Left ventricle myocardium superior (tissue), 1 donor: ENCODE measurements at regions not wholly inside any gene's neighbourhood (a gene's known extent, or its start where the extent isn't known, plus 50 kb on each side); places are given as distances from the start of the nearest gene placed in this dataset.
"Not testable (repeated sequence)": the region's sequence is repeated elsewhere in the genome, so short reads cannot be mapped to it uniquely, and the experiment has no call there.

Experiments
- ATAC-seq: fragments of 200-7000 bp; cut with Tn5 transposase; one replicate; pipeline ENCODE4 v1.9.1; 2020; ENCODE audit warnings: mild to moderate bottlenecking, moderate library complexity
- DNase-seq: peaks from one replicate; pipeline ENCODE4 v3.0.0-alpha.2; 2020
- intact Hi-C: fragments of 100-400 bp; cut with micrococcal nuclease; formaldehyde crosslinking; loops from one replicate; pipeline ENCODE4 v1.11.0; 2022
- donor health status: DM: no; HTN: yes; CAD: no; lungs with severe emphysema.

- intact Hi-C loops: no loop called here
- DNase-seq (no peak), ATAC-seq (no peak)
Observed at GRCh38 chr22:47626428-47627390, 864.3 kb downstream of the TBC1D22A start.

GRCh38 chr22:47625531-47626427, 863.3 kb downstream of the TBC1D22A start:
- intact Hi-C loops: no loop called here
- no peak for DNase-seq
- no peak for ATAC-seq

- intact Hi-C loops: no loop called here
- DNase-seq (no peak), ATAC-seq (no peak)
Observed at GRCh38 chr22:47625013-47625385, 862.5 kb downstream of the TBC1D22A start.

GRCh38 chr22:47624252-47625012, 862.0 kb downstream of the TBC1D22A start:
- intact Hi-C loops: no loop called here
- ATAC-seq: no peak
- DNase-seq: no peak

- DNase-seq: no peak
- intact Hi-C loops: no loop called here
- ATAC-seq: no peak
Observed at GRCh38 chr22:47623763-47624148, 861.3 kb downstream of the TBC1D22A start.

GRCh38 chr22:47623066-47623762, 860.8 kb downstream of the TBC1D22A start:
- intact Hi-C loops: no loop called here
- ATAC-seq (no peak), DNase-seq (no peak)

GRCh38 chr22:47622541-47622940, 860.1 kb downstream of the TBC1D22A start:
- intact Hi-C loops: no loop called here
- no peak for DNase-seq
- ATAC-seq: no peak

GRCh38 chr22:47621253-47621652, 858.8 kb downstream of the TBC1D22A start:
- DNase-seq: no peak
- intact Hi-C loops: no loop called here
- ATAC-seq: no peak

- intact Hi-C loops: no loop called here
- no peak for DNase-seq
- ATAC-seq: no peak
Observed at GRCh38 chr22:47620391-47620790, 857.9 kb downstream of the TBC1D22A start.

GRCh38 chr22:47619631-47620030, 857.2 kb downstream of the TBC1D22A start:
- intact Hi-C loops: no loop called here
- DNase-seq (no peak), ATAC-seq (no peak)

- intact Hi-C loops: no loop called here
- ATAC-seq (no peak), DNase-seq (no peak)
Observed at GRCh38 chr22:47618180-47619010, 855.9 kb downstream of the TBC1D22A start.

GRCh38 chr22:47617186-47617585, 854.7 kb downstream of the TBC1D22A start:
- no peak for ATAC-seq
- no peak for DNase-seq

GRCh38 chr22:47616396-47617020, 854.1 kb downstream of the TBC1D22A start:
- DNase-seq (no peak), ATAC-seq (no peak)
- intact Hi-C loops: no loop called here

More at GRCh38 chr22:47617186-47617585, 854.7 kb downstream of the TBC1D22A start:
- intact Hi-C loops: no loop called here

- ATAC-seq (no peak), DNase-seq (no peak)
- intact Hi-C loops: no loop called here
Observed at GRCh38 chr22:47615051-47615450, 852.6 kb downstream of the TBC1D22A start.

GRCh38 chr22:47613606-47614350, 851.3 kb downstream of the TBC1D22A start:
- DNase-seq: no peak
- no peak for ATAC-seq
- intact Hi-C loops: no loop called here

- intact Hi-C loops, DNase-seq, ATAC-seq: not testable (repeated sequence)
Observed at GRCh38 chr22:47613181-47613580, 850.7 kb downstream of the TBC1D22A start.
